ENCODE measurements at regions not wholly inside any gene's neighbourhood (a gene's known extent, or its start where the extent isn't known, plus 50 kb on each side); places are given as distances from the start of the nearest gene placed in this dataset.

- no peak for DNase-seq
- WGBS, 5 donors = 88 to 94% (median 92%) methylated on average over 4 of the region's 4 CpGs
- no peak overlapping the region for H3K27ac ChIP-seq
- H3K4me3 ChIP-seq = no peak overlapping the region
- H3K36me3 ChIP-seq = no peaks in the 10 kb centered on the region
- no peaks in the 10 kb centered on the region for H3K9me3 ChIP-seq
- intact Hi-C loops (cut with DNase I; ENCODE audit: low total_unique reads) = no loop called here
- TF ChIP-seq CTCF (IDR thresholded peaks at IDR 0.05 in 8 of 11, conservative IDR thresholded peaks at IDR 0.05 in 3 of 11) (no peak), POLR2A (IDR thresholded peaks at IDR 0.05) (no peak), POLR2AphosphoS5 (IDR thresholded peaks at IDR 0.05) (no peak)
- no peaks in the 10 kb centered on the region for H3K27me3 ChIP-seq (replicated peaks in 1 of 7)
- H3K4me1 ChIP-seq = peaks cover 11 to 18% (median 14%) of the 10 kb centered on the region in 6 donors
These were observed 549.4 kb upstream of the ATP2B1 start for GRCh38 chr12:90257927-90258624.

GRCh38 chr12:90254796-90255195 is 546.2 kb upstream of the ATP2B1 start:
- Histone ChIP-seq H3K4me1 (peaks cover 14 to 42% (median 22%) of the 10 kb centered on the region in 6 donors), H3K27ac (no peak overlapping the region), H3K27me3 (replicated peaks in 1 of 7) (no peaks in the 10 kb centered on the region), H3K9me3 (no peaks in the 10 kb centered on the region), H3K4me3 (no peak overlapping the region), H3K36me3 (no peaks in the 10 kb centered on the region)
- TF ChIP-seq CTCF (IDR thresholded peaks at IDR 0.05 in 8 of 11, conservative IDR thresholded peaks at IDR 0.05 in 3 of 11) = no peak
- DNase-seq = no peak
- intact Hi-C loops (cut with DNase I; ENCODE audit: low total_unique reads) = no loop called here

GRCh38 chr12:90253674-90254181 is 545.1 kb upstream of the ATP2B1 start:
- Histone ChIP-seq H3K27me3 (replicated peaks in 1 of 7) (no peaks in the 10 kb centered on the region), H3K9me3 (no peaks in the 10 kb centered on the region), H3K36me3 (no peaks in the 10 kb centered on the region), H3K27ac (peak overlapping the region in 4 of 8 donors; percentile 33 to 70 (median 46)), H3K4me1 (peaks cover 14 to 42% (median 22%) of the 10 kb centered on the region in 6 donors), H3K4me3 (peak overlapping the region in 1 of 8 donors; percentile 7)
- TF ChIP-seq POLR2A (IDR thresholded peaks at IDR 0.05) (no peak), CTCF (IDR thresholded peaks at IDR 0.05 in 8 of 11, conservative IDR thresholded peaks at IDR 0.05 in 3 of 11) (peak in 8 of 11 experiments; percentile 16 to 51 (median 32)), POLR2AphosphoS5 (IDR thresholded peaks at IDR 0.05) (peak in 2 of 3 donors; percentile 52)
- DNase-seq = peak; percentile 87
- intact Hi-C loops (cut with DNase I; ENCODE audit: low total_unique reads) = no loop called here
- 13 to 26% (median 16%) methylated on average over 6 to 8 of the region's 8 CpGs for WGBS, 5 donors

GRCh38 chr12:90253136-90253535 is 544.5 kb upstream of the ATP2B1 start:
- H3K27me3 ChIP-seq (replicated peaks in 1 of 7) = no peaks in the 10 kb centered on the region
- no peak for DNase-seq
- peak overlapping the region in 1 of 8 donors; percentile 7 for H3K4me3 ChIP-seq
- H3K9me3 ChIP-seq = no peaks in the 10 kb centered on the region
- no peak for TF ChIP-seq POLR2A (IDR thresholded peaks at IDR 0.05)
- H3K4me1 ChIP-seq = peaks cover 14 to 42% (median 22%) of the 10 kb centered on the region in 6 donors
- intact Hi-C loops (cut with DNase I; ENCODE audit: low total_unique reads) = no loop called here
- no peaks in the 10 kb centered on the region for H3K36me3 ChIP-seq
- peak overlapping the region in 4 of 8 donors; percentile 33 to 70 (median 46) for H3K27ac ChIP-seq
- 43 to 70% (median 48%) methylated on average over 4 of the region's 4 CpGs for WGBS, 5 donors

All from spleen (tissue), 11 donors.